Hepatocyte (in vitro differentiated cells): ENCODE measurements at regions not wholly inside any gene's neighbourhood (a gene's known extent, or its start where the extent isn't known, plus 50 kb on each side); places are given as distances from the start of the nearest gene placed in this dataset.

Experiments used
- CTCF ChIP-seq: fragments of 200-600 bp; sonication (generic); IDR thresholded peaks from 2 replicates; pipeline ENCODE4 v1.5.1; 2016; ENCODE audit warnings: antibody characterized with exemption, mild to moderate bottlenecking; ENCODE audit not compliant: poor library complexity
- EZH2 ChIP-seq: fragments of 200-600 bp; sonication (generic); IDR thresholded peaks from 2 replicates; pipeline ENCODE4 v1.6.1; 2016; ENCODE audit warnings: antibody characterized with exemption, mild to moderate bottlenecking, borderline replicate concordance

- no peak for TF ChIP-seq CTCF
- no peak for TF ChIP-seq EZH2
These were observed 187.9 kb upstream of the TBL1XR1 start for GRCh38 chr3:177385186-177385585.
